BJ (cell line): ENCODE measurements at regions not wholly inside any gene's neighbourhood (a gene's known extent, or its start where the extent isn't known, plus 50 kb on each side); places are given as distances from the start of the nearest gene placed in this dataset.
A peak's percentile ranks its signal among the peaks of the same experiment; 100 is the strongest.

Experiments
- CTCF ChIA-PET: fragments of 350-600 bp; formaldehyde crosslinking; extraction: SDS; loops from one replicate; lab custom pipeline; 2021; ENCODE audit warnings: antibody characterized with exemption, inconsistent platforms; lab: Yijun Ruan, JAX
- POLR2A ChIA-PET: fragments of 300-600 bp; sonication (Branson Sonifier 250); formaldehyde crosslinking; extraction: SDS; loops from one replicate; lab custom pipeline; 2021; ENCODE audit warnings: antibody characterized with exemption; lab: Charles Lee
- DNase-seq: peaks from one replicate; pipeline ENCODE4 v3.0.0-alpha.2; 2011; ENCODE audit warnings: low read depth
- H3K27me3 ChIP-seq: 2 replicates; pipeline ENCODE4 v1.6.0; 2011; ENCODE audit warnings: low read length; ENCODE audit not compliant: control insufficient read depth, insufficient read depth
- H3K36me3 ChIP-seq: 2 replicates; pipeline ENCODE4 v1.5.1; 2011; ENCODE audit warnings: low read length; ENCODE audit not compliant: control insufficient read depth, insufficient read depth
- H3K4me3 ChIP-seq: 2 replicates; pipeline ENCODE4 v1.5.1; 2011; ENCODE audit warnings: low read depth, mild to moderate bottlenecking, control low read depth, low read length
- TF ChIP-seq, protein P1 (sequence below): IDR thresholded peaks from 2 replicates; pipeline ENCODE4 v1.5.1; 2011; ENCODE audit warnings: low read depth, mild to moderate bottlenecking, control low read depth, inconsistent platforms, low read length, moderate library complexity; ENCODE audit not compliant: insufficient read depth

DNA sequence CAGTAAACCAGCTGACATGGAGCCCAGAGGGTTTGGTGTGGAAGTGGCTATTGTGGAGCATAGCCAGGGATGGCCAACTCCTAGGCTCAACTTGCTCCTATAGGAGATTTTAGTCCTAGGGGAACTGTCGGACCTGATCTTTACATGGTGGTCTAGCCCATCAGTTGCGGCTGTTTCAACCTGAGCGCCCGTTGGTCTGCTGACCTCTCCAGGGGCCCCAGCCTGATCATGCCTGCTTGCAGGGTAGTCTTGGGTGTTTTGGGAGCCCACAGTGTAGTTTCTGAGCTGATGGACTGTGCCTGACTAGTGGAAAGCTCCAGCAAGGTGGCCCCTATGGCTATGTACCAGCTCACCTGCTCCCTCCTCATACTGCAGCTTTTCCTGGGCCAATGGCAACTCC lies 597.0 kb downstream of the IQCM start:
- ChIA-PET CTCF (no interaction called here), POLR2A (no interaction called here)
- Histone ChIP-seq H3K36me3 (no peaks in the 10 kb centered on the region), H3K27me3 (no peaks in the 10 kb centered on the region), H3K4me3 (no peak overlapping the region)
- TF ChIP-seq, protein P1, sequence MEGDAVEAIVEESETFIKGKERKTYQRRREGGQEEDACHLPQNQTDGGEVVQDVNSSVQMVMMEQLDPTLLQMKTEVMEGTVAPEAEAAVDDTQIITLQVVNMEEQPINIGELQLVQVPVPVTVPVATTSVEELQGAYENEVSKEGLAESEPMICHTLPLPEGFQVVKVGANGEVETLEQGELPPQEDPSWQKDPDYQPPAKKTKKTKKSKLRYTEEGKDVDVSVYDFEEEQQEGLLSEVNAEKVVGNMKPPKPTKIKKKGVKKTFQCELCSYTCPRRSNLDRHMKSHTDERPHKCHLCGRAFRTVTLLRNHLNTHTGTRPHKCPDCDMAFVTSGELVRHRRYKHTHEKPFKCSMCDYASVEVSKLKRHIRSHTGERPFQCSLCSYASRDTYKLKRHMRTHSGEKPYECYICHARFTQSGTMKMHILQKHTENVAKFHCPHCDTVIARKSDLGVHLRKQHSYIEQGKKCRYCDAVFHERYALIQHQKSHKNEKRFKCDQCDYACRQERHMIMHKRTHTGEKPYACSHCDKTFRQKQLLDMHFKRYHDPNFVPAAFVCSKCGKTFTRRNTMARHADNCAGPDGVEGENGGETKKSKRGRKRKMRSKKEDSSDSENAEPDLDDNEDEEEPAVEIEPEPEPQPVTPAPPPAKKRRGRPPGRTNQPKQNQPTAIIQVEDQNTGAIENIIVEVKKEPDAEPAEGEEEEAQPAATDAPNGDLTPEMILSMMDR: no peak
- DNase-seq: no peak

DNA sequence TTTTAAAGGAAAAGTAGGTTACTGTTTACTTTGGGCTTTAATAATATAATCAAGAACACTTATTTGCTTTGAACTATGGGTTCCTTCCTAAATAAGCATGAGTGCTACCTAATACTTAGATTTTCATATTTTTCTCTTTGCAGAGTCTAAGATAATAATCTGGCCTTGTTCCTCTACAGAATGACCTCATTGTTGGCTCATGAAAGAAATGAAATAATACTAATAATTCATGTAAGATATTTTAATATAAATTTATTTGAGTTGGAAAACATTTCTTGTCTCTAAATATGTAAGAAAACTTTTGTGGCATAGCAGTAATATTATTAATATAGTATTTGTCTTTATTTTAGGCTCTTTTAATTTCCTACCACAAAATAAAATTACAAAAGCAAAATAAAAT lies 601.3 kb downstream of the IQCM start:
- POLR2A ChIA-PET: no interaction called here
- no peaks in the 10 kb centered on the region for H3K27me3 ChIP-seq
- TF ChIP-seq, protein P1: no peak
- no peak for DNase-seq
- CTCF ChIA-PET: no interaction called here
- H3K4me3 ChIP-seq: no peak overlapping the region
- no peaks in the 10 kb centered on the region for H3K36me3 ChIP-seq

DNA sequence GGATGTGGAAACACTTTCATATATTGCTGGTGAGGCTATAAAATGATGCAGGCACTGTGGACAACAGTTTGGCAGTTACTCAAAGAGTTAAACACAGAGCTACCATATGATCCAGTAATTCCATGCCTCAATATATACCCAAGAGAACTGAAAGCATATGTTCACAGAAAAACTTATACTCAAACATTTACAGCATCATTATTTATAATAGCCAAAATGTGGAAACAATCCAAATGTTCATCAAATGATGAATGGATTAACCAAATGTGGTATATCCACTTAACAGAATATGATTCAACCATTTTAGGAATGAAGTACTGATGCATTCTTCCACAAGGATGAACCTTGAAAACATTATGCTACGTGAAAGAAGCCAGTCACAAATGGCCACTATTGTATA lies 603.8 kb downstream of the IQCM start:
- POLR2A ChIA-PET: no interaction called here

DNA sequence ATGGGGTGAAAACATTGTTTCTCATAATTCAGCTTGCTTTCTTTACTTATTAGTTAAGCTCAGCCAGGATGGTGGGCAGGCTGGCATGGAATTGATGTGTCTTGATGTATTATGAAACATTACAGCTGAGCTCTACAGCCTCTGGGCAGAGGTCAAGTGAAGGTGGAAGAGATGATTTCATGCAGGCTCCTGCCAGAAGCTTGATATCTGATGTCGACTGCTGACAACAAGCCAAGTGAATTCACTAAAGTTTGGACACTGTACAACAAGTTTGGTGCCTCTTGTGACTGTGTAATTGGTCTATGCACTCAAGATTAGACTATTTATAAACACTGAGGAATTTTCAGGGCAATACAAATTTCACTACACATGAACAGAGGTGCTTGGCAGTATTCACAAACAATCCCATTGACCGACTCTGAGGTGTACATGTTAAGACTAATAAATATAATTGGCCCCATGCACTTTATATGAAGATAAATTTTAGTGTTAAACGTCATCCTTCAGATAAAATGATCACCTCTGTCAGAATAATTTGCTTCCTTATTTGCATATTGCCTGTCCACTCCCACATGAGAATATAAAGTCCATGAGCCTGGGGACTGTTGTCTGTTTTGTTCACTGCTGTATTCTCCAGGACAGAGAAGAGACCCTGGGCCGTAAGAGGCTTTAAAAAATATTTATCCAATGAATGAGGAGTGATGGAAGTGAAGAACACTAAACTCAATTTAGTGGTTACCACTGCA lies 612.2 kb downstream of the IQCM start:
- CTCF ChIA-PET: interaction anchor here (1.0 kb wide), 1 partner anchor 45 kb away, joined by 3 read pairs; no protein-coding TSS in a partner anchor
- peak; percentile 8 for DNase-seq

More for the DNA sequence above, 603.8 kb downstream of the IQCM start:
- H3K4me3 ChIP-seq: no peak overlapping the region
- H3K27me3 ChIP-seq: no peaks in the 10 kb centered on the region
- CTCF ChIA-PET: no interaction called here
- no peaks in the 10 kb centered on the region for H3K36me3 ChIP-seq
- TF ChIP-seq, protein P1: no peak
- DNase-seq: no peak

DNA sequence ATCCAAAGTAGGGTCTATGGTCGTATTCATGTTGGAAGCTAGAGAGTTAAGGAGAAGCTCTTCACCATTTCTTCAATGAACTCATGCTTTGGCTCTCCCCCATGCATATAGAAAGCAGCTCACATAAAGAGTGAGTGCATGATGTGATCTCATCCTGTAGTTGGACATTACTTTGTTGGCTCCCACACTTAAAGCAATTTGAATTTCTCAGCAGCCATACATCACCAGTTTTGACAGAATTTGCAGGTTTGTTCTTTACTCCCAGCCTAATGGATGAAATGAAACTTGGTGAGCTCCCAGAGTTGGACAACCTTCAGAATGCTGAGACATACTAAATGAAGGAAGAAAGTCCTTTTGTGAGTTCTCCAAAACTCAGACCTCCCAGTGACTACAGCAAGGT lies 613.5 kb downstream of the IQCM start:
- H3K27me3 ChIP-seq: no peaks in the 10 kb centered on the region
- H3K36me3 ChIP-seq: no peaks in the 10 kb centered on the region
- POLR2A ChIA-PET: no interaction called here
- no peak overlapping the region for H3K4me3 ChIP-seq
- no peak for DNase-seq
- CTCF ChIA-PET: no interaction called here
- TF ChIP-seq, protein P1: no peak

More for the DNA sequence above, 612.2 kb downstream of the IQCM start:
- POLR2A ChIA-PET: no interaction called here
- Histone ChIP-seq H3K4me3 (no peak overlapping the region), H3K27me3 (no peaks in the 10 kb centered on the region), H3K36me3 (no peaks in the 10 kb centered on the region)
- TF ChIP-seq, protein P1: no peak
